ENCODE measurements at regions not wholly inside any gene's neighbourhood (a gene's known extent, or its start where the extent isn't known, plus 50 kb on each side); places are given as distances from the start of the nearest gene placed in this dataset.
A peak's percentile ranks its signal among the peaks of the same experiment; 100 is the strongest.
"Not testable (repeated sequence)": the region's sequence is repeated elsewhere in the genome, so short reads cannot be mapped to it uniquely, and the experiment has no call there.

DNA sequence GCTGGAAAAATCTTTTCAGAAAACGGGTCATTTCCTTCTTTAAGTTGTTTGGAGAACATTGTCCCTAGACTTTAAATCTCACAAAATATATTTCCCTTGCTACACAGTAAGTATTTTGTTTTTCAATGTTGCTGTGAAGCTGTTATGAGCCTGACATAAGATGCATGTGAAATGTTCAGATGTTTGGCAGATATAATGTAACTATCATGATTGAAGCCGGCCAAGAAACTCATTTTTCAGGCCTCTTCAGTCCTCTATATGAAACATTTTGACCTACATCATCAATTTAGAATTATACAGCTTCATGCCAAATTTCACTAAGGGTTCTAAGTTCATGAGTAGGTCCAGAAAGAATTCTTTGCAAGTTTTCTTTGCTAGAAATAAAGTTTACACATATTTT lies 133.8 kb downstream of the JRKL start:
- DNase-seq, result no peak

DNA sequence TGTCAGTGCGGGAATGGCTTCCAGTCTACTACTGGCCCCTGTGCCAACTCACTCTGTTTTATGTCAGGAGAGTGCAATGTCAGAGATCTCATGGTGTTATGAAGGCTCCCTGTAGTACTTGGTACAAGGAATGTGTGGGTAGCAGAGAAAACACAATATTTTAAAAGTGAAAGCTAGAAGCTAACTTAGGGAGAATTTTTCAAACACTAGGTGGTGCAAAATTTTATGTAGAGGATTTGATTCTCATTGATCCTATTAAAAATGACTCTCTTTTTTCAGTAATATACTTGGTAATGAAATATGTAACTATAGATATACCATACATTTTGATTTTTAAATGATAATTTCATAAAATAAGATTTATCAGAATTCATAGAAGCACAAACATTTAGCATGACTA lies 134.7 kb downstream of the JRKL start:
- no peak for DNase-seq

DNA sequence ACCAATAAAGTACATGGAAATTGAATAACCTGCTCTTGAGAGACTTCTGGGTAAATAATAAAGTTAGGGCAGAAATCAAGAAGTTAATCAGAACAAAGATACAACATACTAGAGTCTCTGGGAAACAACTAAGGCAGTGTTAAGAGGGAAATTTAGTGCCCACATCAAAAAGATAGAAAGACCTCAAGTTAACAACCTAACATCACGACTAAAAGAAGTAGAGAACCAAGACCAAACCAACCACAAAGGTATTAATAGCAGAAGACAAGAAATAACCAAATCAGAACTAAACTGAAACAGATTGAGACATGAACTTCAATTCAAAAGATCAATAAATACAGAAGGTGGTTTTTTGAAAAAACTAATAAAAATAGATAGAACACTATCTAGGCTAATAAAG lies 140.7 kb downstream of the JRKL start:
- DNase-seq, result no peak

DNA sequence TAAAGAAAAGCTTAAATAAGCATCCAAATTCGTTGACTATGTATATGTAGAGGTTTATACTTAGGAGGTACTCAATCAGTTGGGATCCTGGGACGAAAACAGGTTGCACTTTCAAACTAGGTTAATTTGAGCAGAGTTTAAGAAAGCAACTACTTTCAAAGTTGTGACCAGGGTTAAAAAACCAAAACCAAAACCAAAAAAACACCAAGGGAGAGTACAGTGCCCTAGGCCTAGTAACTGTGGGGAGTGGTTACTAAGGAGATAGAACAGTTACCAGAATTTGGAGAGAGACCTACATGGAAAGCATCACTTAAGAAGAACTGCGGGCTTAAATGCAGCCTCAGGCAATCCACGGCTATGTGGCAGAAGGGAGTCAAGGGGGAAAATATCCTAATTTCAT lies 148.3 kb downstream of the JRKL start:
- DNase-seq, result no peak

DNA sequence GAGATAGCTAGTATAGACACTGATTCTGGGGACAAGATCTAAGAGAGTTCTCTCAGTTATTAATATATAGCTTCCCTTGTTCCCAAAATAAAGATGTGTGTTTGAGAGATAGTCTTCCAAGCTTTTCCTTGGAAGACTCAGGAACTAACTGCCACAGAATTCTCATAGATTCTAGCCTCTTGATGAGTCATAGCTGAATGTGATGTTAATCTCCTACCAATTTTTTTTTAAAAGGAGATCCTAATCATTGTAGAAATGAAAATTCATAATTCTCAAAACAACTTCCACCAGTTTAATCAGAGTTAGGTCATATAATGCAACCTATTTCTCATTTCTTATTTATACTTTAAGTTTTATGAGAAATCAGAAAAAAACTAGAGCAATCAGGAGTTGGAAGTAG lies 148.8 kb downstream of the JRKL start:
- DNase-seq, result no peak

DNA sequence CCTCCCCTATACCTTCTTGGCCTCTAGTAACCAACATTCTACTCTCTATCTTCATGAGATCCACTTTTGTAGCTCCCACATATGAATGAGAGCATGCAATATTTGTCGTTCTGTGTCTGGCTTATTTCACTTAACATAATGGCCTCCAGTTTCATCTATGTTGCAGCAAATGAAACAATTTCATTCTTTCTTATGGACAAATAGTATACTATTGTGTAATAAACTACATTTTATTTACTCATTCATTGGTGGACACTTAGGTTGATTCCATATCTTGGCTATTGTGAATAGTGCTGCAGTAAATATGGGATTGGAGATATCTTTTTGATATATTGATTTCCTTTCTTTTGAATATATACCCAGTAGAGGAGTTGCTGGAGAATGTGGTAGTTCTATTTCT lies 151.1 kb downstream of the JRKL start:
- DNase-seq, result no peak

DNA sequence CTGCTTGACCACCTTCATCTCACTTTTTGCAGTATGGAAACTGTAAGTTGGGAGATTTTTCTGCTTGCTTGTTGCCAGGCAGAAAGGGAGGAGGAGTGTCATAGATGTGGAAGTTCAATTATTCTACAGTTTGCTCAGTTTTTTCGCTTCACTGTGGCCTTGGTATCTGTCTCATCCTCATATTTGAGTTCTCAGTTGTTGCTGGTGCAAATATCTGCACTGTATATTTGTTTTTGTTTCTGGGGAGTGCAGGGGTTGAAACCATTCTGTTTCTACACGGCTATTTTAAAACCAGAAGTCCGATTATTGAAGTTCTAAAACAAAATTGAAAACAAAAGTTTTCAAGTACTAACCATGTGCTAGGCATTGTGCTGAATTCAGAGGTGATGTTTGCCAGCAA lies 153.4 kb downstream of the JRKL start:
- no peak for DNase-seq

DNA sequence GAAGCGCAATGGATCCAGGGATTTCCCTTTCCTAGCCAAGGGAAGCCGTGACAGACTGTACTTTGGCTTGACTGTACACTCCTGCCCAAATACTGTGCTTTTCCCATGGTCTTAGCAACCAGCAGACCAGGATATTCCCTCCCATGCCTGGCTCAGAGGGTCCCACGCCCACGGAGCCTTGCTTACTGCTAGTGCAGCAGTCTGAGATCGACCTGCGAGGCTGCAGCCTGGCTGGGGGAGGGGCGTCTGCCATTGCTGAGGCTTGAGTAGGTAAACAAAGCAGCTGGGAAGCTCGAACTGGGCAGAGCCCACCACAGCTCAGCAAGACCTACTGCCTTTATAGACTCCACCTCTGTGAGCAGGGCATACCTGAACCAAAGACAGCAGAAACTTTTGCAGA lies 155.4 kb downstream of the JRKL start:
- DNase-seq, result not testable (repeated sequence)

DNA sequence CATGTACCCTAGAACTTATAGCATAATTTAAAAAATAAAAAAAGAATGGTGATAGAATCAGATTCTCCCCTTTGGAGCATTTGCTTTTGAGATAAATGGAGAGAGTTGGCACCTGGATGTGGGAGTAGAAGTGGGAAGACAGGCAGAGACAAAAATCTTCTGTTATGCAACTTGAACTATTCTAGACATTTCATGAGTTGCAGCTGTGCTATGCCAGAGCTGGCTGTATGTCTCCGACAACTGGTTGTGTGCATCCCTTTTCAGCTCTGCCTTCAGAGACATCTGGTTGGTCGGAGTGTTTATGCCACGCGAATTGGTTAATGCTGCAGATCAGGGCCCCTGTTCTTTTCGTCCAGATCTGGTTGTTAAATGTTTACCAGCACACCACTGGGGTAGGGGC lies 161.3 kb downstream of the JRKL start:
- no peak for DNase-seq

DNA sequence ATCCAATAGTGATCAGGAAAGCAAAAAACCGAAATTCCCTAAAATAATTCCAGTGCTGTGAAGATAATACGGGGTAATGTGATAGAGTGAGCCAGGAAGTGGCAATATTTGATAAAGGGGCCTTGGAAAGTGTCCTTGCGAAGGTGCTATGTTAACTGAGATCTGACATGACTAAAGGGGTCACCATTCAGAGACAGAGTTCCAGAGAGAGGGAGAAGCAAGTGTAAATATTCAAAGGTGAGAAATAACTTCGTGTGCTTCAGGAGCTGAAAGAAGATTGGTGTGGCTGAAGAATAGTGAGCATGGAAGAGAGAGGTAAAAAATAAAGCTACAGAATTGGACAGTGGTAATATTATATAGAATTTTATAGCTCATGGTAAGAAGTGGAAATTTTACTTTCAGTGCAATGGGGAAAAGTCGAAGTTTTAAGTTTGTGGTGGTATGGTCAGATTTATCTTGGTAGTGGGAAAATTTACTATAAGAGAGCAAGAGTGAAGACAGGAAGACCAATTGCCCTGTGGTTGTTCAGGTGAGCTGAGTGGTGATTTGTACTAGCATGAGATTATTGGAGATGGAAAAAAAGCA lies 164.5 kb downstream of the JRKL start:
- no peak for DNase-seq

DNA sequence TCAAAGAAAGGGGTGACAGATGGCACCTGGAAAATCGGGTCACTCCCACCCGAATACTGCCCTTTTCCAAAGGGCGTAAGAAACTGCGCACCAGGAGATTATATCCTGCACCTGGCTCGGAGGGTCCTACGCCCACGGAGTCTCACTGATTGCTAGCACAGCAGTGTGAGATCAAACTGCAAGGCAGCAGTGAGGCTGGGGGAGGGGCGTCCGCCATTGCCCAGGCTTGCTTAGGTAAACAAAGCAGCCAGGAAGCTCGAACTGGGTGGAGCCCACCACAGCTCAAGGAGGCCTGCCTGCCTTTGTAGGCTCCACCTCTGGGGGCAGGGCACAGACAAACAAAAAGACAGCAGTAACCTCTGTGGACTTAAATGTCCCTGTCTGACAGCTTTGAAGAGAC lies 166.0 kb downstream of the JRKL start:
- DNase-seq, result peak in 1 of 2 experiments; percentile 26

DNA sequence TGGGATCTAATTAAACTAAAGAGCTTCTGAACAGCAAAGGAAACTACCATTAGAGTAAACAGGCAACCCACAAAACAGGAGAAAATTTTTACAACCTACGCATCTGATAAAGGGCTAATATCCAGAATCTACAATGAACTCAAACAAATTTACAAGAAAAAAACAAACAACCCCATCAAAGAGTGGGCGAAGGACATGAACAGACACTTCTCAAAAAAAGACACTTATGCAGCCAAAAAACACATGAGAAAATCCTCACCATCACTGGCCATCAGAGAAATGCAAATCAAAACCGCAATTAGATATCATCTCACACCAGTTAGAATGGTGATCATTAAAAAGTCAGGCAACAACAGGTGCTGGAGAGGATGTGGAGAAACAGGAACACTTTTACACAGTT lies 170.9 kb downstream of the JRKL start:
- DNase-seq, result not testable (repeated sequence)

DNA sequence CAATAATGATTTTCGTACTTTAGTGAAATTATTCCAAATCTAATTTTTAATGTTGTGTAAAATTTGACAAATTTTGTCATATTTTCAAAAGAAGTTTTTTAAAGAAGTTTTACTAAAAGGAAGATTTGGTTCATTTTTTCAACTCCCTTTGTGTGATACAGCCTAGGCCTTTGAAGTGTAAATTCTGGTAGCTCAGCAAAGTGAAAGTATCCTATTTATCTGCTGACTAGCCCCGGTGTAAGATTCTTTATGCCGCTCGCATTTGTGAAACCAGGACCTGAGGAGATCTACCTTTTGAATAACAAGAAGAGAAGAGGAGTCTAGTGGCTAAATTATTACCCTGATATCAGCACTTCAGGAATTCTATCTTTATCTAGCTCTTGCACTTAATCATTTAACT lies 177.4 kb downstream of the JRKL start:
- DNase-seq, result no peak

DNA sequence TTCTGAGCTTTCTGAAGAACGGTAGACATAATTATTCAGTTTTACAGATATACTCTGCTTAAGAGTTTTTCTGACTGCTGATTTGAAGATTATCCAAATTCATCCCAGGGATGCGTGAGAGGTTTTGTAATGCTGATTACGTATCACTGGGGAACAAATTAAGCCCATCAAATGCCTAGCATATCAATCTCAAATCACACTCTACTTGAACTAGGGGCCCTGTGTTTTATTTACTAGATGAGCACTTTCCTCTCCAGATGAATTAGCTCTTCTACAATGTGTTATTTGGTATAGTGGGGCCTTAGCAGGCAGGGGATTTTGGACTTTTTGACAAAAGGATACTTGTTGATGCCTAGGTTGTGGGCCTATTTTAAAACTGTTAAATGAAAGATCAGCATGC lies 177.9 kb downstream of the JRKL start:
- no peak for DNase-seq

DNA sequence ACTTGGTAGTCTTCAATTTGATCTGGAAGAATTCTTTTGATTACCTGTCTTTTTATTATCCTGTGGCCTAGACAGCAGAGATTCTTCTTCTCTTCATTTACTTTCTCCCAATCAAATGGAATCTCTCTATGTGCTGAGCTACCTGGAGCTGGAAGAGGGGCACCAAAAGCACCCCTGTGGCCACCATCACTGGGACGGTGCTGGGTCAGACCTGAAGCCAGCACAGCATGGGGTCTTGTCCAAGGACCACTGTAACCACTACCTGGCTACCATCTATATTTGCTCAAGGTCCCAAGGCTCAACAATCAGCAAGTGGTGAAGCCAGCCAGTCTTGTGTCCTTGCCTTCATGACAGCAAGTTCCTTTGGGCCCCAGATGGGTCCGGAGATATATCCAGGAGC lies 186.6 kb downstream of the JRKL start:
- DNase-seq, result no peak

DNA sequence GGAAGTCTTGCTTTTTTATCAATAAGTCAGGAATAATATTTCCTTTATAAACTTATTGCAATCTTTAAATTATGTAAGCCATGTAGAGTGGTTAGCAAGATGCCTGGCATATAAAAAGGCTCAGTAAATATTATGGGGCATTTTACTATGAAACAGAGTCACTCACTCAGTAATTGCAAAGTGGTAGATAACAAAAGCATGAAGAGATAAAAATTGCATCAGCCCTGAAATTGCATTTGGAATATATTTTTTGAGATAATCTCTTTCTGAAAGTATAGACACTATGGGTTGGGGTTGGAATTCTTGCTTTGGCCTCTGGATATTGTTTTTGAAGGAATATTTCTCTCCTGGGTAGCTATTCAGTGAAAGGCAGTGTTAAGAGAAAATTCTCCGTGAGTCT lies 188.6 kb downstream of the JRKL start:
- no peak for DNase-seq

DNA sequence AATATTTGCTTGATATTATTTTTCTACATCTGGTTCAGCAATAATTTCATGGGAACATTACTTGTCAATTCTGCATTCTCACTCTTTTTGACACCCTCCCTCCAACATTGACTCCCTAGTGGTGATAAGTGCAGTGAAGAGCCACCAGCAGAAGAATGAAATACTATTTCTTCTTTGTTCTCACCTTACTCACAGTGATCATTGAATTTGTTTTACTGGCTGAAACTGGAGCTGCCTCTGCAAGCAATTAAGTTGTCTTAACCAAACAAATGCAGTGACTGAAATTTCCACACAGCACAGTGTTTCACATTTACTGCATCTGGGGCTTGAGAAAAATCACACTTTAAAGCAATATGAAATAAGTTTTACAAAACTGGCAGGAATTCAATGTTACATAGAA lies 189.8 kb downstream of the JRKL start:
- DNase-seq, result no peak

DNA sequence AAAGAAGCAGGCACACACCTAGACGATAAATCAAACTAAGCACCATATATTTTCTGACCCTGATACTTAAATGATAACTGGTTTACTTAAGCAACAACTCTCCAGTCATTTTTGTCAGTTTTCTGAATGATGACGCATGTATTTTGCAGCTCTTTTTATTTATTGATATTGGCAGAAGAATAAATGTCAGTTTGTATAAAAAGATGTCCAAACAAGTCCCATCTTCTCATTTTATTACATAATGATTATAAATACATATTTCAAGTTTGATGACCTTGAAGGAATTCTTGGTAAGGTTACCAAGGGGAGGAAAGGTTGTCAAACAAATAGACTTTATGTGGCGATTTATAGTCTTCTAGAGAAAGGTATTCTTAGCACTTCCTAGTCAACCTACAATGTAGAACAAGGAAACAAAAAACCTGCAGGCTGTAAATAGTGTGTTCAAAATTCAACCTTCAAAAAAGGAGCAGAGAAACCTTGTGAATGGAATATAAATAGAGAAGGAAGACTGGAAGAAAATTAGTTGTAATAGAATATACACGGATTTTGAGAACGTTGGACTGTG lies 190.7 kb downstream of the JRKL start:
- no peak for DNase-seq

DNA sequence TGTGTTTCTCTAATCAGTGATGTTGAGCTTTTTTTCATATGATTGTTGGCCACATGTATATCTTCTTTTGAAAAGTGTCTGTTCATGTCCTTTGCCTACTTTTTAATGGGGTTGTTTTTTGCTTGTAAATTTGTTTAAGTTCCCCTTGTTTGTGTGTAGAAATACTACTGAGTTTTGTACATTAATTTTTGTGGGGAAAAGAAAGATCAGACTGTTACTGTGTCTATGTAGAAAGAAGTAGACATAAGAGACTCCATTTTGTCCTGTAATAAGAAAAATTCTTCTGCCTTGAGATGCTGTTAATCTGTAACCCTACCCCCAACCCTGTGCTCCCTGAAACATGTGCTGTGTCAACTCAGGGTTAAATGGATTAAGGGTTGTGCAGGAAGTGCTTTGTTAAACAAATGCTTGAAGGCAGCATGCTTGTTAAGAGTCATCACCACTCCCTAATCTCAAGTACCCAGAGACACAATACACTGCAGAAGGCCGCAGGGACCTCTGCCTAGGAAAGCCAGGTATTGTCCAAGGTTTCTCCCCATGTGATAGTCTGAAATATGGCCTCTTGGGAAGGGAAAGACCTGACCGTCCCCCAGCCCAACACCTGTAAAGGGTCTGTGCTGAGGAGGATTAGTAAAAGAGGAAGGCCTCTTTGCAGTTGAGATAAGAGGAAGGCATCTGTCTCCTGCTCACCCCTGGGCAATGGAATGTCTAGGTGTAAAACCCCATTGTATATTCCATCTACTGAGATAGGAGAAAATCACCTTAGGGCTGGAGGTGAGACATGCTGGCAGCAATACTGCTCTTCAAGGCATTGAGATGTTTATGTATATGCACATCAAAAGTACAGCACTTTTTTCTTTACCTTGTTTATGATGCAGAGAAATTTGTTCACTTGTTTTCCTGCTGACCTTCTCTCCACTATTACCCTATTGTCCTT lies 196.4 kb downstream of the JRKL start:
- DNase-seq, result not testable (repeated sequence)

DNA sequence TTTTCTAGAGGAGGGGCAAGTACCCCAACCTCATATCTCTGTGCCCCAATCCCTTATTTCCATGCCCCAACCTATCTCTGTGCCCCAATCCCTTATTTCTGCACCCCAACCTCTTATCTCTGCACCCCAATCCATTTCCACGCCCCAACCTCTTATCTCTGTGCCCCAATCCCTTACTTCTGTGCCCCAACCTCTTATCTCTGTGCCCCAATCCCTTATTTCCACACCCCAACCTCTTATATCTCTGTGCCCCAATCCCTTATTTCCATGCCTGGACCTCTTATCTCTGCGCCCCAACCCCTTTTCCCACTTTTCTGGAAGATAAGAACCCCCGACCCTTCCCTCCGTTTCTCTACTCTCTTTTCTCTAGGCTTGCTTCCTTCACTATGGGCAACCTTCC lies 199.0 kb downstream of the JRKL start:
- DNase-seq, result not testable (repeated sequence)

DNA sequence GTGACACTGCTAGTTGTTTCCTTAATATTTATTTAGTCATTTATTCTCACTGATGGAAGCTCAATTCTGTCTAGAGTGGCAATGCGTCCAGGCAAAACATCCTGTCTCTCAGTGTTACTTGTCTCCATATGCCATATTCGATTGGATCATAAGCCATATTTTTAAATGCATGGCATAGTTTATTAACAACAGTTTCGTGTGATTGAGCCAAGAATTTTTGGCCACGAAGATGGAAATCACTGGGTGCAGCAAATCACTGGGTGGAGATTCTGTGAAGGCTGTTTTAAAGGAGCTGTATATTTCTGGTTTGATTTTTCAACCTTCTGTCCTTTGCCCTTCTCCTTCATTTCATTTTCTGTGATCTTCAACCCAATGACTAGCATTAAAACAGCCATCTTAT lies 205.2 kb downstream of the JRKL start:
- DNase-seq, result no peak

DNA sequence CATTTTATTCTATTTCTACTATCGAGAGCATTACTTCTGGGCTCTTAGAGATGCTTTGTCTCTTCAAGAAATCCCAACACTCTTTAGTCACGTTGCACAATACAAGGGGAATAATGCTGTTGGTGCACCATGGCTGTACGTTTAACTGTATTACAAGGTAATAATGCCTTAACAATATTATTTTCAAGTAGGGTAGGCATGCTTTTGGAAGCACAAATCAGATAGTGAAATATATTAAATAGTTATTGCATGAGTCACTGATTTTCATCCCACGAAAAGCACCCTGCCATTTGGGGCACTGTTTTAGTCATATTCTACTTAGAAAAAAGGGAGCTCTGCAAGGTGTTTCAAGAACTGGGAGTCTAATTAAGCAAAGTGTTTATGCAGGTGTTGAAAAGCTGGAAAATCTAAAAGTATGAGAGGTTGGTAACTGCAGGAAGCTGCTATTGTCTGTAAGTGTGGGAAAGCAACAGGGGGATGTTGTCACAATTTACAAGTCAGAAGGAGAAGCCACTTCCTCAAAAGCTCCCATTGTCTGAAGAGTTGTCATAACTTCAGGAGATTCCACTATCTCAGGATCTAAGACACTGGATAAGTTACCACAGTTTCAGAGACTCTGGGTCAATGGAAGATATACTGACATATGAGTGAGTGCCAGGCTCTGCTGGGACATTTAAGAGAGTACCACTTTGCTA lies 218.2 kb downstream of the JRKL start:
- no peak for DNase-seq

DNA sequence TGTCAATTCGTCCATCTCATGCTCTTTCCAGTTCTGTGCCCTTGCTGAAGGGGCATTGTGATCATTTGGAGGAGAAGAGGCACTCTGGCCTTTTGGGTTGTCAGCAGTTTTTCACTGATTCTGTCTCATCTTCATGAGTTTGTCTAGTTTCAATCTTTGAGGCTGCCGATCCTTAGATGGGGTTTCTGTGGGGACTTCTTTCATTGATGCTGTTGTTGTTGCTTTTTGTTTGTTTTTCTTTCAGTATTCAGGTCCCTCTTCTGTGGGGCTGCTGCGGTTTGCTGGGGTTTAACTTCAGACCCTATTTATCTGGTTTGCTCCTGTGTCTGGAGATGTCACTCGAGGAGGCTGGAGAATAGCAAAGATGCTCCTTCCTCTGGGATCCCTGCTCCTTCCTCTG lies 224.3 kb downstream of the JRKL start:
- no peak for DNase-seq

DNA sequence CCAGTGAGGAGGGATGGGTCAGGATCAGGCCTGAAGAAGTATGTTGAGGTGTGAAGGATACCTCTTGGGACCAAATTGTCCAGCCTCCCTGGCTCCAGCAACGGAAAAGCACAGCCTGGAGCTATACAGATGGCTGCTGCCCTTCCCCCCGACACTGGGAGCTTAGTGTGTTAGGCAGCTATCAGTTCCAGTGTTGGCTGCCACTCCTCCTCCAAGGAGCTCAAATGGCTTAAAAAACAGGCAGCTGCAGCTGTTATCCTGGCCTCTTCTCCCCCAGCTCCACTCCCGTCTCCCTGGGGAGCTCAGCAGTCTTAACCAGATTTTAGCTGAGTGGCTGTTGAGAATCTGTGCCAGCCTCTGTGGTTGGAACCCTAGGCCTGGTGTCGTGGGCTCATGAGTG lies 225.0 kb downstream of the JRKL start:
- DNase-seq, result no peak
